Hepatocyte (in vitro differentiated cells): ENCODE measurements at regions not wholly inside any gene's neighbourhood (a gene's known extent, or its start where the extent isn't known, plus 50 kb on each side); places are given as distances from the start of the nearest gene placed in this dataset.

Experiments
- CTCF ChIP-seq: fragments of 200-600 bp; sonication (generic); IDR thresholded peaks from 2 replicates; pipeline ENCODE4 v1.5.1; 2016; ENCODE audit warnings: antibody characterized with exemption, mild to moderate bottlenecking; ENCODE audit not compliant: poor library complexity
- EZH2 ChIP-seq: fragments of 200-600 bp; sonication (generic); IDR thresholded peaks from 2 replicates; pipeline ENCODE4 v1.6.1; 2016; ENCODE audit warnings: antibody characterized with exemption, mild to moderate bottlenecking, borderline replicate concordance

- TF ChIP-seq CTCF (no peak), EZH2 (no peak)
Measured at GRCh38 chr10:29104661-29105399, 184.0 kb upstream of the LYZL1 start.
